ENCODE measurements at regions not wholly inside any gene's neighbourhood (a gene's known extent, or its start where the extent isn't known, plus 50 kb on each side); places are given as distances from the start of the nearest gene placed in this dataset.

DNA sequence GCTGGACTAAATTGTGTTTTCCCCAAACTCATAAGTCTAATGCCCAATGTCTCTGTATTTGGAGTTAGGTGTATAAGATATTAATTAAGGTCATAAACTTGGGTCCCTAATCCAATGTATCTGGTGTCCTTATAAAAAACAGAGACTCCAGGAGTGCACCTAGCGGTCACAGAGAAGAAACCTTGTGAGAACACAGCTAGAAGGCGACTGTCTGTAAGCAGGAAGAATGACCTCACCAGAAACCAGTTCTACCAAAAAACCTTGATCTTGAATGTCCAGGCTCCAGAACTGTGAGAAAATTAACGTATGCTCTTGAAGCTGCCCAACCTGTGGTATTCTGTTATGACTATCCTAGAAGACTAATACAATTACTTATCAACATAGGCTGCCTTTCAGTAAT is 591.7 kb upstream of the PTPRD start:
- no peak for TF ChIP-seq FOS (IDR thresholded peaks at IDR 0.05; ENCODE audit: borderline replicate concordance, insufficient read depth, low read length)
- TF ChIP-seq, protein P1, sequence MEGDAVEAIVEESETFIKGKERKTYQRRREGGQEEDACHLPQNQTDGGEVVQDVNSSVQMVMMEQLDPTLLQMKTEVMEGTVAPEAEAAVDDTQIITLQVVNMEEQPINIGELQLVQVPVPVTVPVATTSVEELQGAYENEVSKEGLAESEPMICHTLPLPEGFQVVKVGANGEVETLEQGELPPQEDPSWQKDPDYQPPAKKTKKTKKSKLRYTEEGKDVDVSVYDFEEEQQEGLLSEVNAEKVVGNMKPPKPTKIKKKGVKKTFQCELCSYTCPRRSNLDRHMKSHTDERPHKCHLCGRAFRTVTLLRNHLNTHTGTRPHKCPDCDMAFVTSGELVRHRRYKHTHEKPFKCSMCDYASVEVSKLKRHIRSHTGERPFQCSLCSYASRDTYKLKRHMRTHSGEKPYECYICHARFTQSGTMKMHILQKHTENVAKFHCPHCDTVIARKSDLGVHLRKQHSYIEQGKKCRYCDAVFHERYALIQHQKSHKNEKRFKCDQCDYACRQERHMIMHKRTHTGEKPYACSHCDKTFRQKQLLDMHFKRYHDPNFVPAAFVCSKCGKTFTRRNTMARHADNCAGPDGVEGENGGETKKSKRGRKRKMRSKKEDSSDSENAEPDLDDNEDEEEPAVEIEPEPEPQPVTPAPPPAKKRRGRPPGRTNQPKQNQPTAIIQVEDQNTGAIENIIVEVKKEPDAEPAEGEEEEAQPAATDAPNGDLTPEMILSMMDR (IDR thresholded peaks at IDR 0.05; ENCODE audit: extremely low read depth in 1 of 2, insufficient read depth in 1 of 2, low read depth in 1 of 2, low read length in 2 of 2), result no peak
- TF ChIP-seq MYC (IDR thresholded peaks at IDR 0.05; ENCODE audit: low read depth, low read length), result no peak
